B cell (primary cell): ENCODE measurements at regions not wholly inside any gene's neighbourhood (a gene's known extent, or its start where the extent isn't known, plus 50 kb on each side); places are given as distances from the start of the nearest gene placed in this dataset.

Source experiments
- EZH2 ChIP-seq: IDR thresholded peaks from 2 replicates; pipeline ENCODE4 v1.6.1; 2012; ENCODE audit warnings: borderline replicate concordance, low read depth, mild to moderate bottlenecking, moderate library complexity, low read length; ENCODE audit not compliant: insufficient read depth, poor library complexity, severe bottlenecking
- TF ChIP-seq, protein P1 (sequence below): fragments of 200-600 bp; IDR thresholded peaks from one replicate; pipeline ENCODE4 v1.8.0; 2022; ENCODE audit warnings: antibody characterized with exemption, mild to moderate bottlenecking

DNA sequence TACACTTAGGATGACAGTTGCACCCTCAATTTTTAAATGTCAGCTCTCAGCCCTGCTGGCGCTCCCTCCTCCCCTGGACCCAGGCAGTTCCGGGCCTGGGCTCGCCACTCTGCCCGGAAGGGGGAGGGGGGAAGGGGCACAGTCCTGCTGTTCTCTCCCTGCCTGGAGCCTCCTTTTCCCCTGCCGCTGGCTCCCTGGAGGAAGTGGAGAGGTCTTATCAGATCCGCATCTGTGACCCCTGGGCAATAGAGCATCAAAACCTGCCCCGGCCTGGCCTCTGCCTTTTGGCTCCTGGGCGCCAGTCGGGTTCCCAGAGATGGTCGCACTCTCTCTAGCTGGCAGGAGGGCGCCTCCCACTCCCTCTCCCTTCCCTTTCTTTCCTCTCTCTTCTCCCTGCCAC, 149.3 kb downstream of the IRF8 start:
- no peak for TF ChIP-seq EZH2
- TF ChIP-seq, protein P1, sequence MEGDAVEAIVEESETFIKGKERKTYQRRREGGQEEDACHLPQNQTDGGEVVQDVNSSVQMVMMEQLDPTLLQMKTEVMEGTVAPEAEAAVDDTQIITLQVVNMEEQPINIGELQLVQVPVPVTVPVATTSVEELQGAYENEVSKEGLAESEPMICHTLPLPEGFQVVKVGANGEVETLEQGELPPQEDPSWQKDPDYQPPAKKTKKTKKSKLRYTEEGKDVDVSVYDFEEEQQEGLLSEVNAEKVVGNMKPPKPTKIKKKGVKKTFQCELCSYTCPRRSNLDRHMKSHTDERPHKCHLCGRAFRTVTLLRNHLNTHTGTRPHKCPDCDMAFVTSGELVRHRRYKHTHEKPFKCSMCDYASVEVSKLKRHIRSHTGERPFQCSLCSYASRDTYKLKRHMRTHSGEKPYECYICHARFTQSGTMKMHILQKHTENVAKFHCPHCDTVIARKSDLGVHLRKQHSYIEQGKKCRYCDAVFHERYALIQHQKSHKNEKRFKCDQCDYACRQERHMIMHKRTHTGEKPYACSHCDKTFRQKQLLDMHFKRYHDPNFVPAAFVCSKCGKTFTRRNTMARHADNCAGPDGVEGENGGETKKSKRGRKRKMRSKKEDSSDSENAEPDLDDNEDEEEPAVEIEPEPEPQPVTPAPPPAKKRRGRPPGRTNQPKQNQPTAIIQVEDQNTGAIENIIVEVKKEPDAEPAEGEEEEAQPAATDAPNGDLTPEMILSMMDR, result no peak
